ENCODE measurements at regions not wholly inside any gene's neighbourhood (a gene's known extent, or its start where the extent isn't known, plus 50 kb on each side); places are given as distances from the start of the nearest gene placed in this dataset.

DNA sequence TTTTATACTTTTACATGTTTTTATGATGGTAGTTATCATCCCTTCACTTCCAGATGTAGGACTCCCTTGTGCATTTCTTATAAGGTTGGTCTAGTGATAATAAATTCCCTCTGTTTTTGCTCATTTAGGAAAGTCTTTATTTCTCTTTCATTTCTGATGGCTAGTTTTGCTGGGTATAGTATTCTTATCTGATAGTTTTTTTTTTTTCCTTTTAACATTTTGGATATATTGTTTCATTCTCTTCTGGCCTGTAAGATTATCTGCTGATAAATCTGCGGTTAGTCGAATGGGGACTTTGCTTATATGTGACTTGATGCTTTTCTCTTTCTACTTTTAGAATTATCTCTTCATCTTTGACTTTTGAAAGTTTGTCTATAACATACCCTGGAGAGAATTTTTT is 153.1 kb upstream of the MPHOSPH6 start:
- TF ChIP-seq, protein P1, sequence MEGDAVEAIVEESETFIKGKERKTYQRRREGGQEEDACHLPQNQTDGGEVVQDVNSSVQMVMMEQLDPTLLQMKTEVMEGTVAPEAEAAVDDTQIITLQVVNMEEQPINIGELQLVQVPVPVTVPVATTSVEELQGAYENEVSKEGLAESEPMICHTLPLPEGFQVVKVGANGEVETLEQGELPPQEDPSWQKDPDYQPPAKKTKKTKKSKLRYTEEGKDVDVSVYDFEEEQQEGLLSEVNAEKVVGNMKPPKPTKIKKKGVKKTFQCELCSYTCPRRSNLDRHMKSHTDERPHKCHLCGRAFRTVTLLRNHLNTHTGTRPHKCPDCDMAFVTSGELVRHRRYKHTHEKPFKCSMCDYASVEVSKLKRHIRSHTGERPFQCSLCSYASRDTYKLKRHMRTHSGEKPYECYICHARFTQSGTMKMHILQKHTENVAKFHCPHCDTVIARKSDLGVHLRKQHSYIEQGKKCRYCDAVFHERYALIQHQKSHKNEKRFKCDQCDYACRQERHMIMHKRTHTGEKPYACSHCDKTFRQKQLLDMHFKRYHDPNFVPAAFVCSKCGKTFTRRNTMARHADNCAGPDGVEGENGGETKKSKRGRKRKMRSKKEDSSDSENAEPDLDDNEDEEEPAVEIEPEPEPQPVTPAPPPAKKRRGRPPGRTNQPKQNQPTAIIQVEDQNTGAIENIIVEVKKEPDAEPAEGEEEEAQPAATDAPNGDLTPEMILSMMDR (conservative IDR thresholded peaks at IDR 0.05) = no peak
- no peak for TF ChIP-seq EZH2 (IDR thresholded peaks at IDR 0.05; ENCODE audit: low read depth)

Measured in PC-9 (cell line).